Right lobe of liver (tissue), 6 donors: ENCODE measurements at regions not wholly inside any gene's neighbourhood (a gene's known extent, or its start where the extent isn't known, plus 50 kb on each side); places are given as distances from the start of the nearest gene placed in this dataset.

ENCODE experiments used
- ATAC-seq, 4 donors: fragments of 200-7000 bp; cut with Tn5 transposase; one replicate each; pipeline ENCODE4 v1.9.1; 2020; ENCODE audit warnings: mild to moderate bottlenecking in 4 of 4, moderate library complexity in 4 of 4
- DNase-seq, 3 donors: peaks; one replicate each; pipeline ENCODE4 v3.0.0-alpha.2; 2020
- H3K27ac ChIP-seq, 3 donors: fragments of 200-600 bp; one replicate each; pipeline ENCODE4 v1.8.0; 2022
- H3K27me3 ChIP-seq, 2 donors: fragments of 200-600 bp; one replicate each; pipeline ENCODE4 v1.8.0; 2022
- H3K36me3 ChIP-seq, 4 donors: fragments of 200-600 bp; sonication (generic) in 1 of 4; one replicate each; pipeline versions ENCODE4 v1.5.1 to v1.8.0; 2017 to 2022; ENCODE audit warnings: control low read depth in 1 of 4
- H3K4me1 ChIP-seq, 4 donors: fragments of 200-600 bp; sonication (generic) in 1 of 4; one replicate each; pipeline versions ENCODE4 v1.5.1 to v1.8.0; 2017 to 2022; ENCODE audit warnings: control low read depth in 1 of 4
- H3K4me3 ChIP-seq, 3 donors: fragments of 200-600 bp; one replicate each; pipeline ENCODE4 v1.8.0; 2022
- H3K9me3 ChIP-seq, 4 donors: fragments of 200-600 bp; sonication (generic) in 1 of 4; one replicate each; pipeline versions ENCODE4 v1.5.1 to v1.8.0; 2017 to 2022; ENCODE audit warnings: control low read depth in 1 of 4
- POLR2A ChIP-seq: fragments of 450-650 bp; IDR thresholded peaks from one replicate; pipeline ENCODE4 v1.6.1; 2017; ENCODE audit warnings: antibody characterized with exemption, mild to moderate bottlenecking
- WGBS: methylation state at CpG from one replicate; pipeline ENCODE4 v1.1.6; 2018; ENCODE audit warnings: low coverage, low lambda C conversion rate; ENCODE audit not compliant: insufficient coverage; ENCODE audit errors: missing lambda C conversion rate; 5-methylcytosine and 5-hydroxymethylcytosine counted together
- intact Hi-C, 2 donors: fragments of 100-400 bp; cut with DNase I; formaldehyde crosslinking; loops; one replicate each; pipeline versions ENCODE4 v1.11.2 to v1.14.1; 2022
- TF ChIP-seq, protein P1 (sequence below), 4 donors: fragments of 200-600 bp in 3 of 4; fragments of 450-650 bp in 1 of 4; IDR thresholded peaks; one replicate each; pipeline versions ENCODE4 v1.5.1 to v1.8.0; 2016 to 2022; ENCODE audit warnings: antibody characterized with exemption in 4 of 4, mild to moderate bottlenecking in 2 of 4
- donor health status: DM: no; HTN: yes; CAD: no.
- donor health status: DM: no; HTN: no; CAD: no.
- donor health status: DM: no; HTN: no; CAD: no.
- donor health status: DM: no; HTN: yes; CAD: no.
- donor health status: DM: no; HTN: yes; CAD: no.

DNA sequence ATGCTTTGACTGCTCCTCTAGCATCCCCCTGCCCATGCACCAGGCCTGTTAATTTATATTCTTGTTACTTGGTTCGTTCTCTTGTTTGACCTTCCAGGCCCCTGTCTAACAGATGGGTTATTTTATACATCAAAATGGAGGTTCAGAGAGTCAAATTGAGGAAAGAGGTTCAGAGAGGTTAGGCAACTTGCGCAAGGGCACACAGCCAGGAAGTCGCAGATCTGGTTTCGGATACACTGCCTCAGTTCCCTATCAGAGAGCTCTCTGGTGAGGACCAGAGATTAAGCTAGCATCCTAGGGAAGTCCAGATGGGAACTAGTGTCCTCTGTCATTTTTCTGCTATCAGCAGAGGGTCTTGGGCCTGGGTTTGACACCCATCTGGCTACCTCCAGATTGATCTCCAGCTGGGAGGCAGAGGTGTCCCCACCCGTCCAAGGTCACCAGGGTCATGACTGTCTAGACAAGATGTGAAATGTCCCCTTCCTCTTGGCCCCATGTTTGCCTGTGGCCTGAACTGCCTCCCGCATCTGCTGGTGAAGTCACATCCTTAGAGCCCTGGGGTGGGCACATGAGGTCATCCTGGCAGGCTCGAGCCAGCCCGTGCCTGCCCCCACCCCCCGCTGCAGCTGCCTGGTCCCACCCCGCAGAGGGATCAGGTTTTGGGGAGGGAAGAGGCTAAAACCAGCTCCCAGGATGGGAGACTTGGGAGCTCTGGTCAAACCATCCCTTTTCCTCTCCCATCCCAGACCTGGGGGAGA, 84.3 kb upstream of the NCOR2 start:
- DNase-seq = no peak
- intact Hi-C loops = no loop called here

DNA sequence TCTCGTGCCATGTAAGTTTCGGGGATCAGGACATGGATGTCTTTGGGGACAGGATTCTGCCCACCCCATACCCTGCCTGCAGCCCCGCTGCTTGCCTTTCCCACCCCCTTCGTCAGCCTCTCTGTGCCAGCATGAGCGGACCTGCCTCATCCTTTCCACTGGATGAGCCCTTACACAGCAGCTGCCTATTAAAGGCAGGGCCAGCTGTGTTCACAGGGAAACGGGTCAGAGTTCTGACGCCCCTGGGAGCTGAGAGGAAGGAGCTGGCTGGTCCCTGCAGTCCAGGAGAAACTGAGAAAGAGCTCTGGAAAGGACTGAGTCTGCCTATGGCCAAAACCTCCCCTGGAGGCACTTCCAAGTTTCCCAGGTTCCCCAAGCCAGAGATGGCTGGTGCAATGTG, 83.5 kb upstream of the NCOR2 start:
- Histone ChIP-seq H3K27ac (no peak overlapping the region), H3K4me1 (peaks cover 0 to 16% (median 4%) of the 10 kb centered on the region in 4 donors), H3K4me3 (no peak overlapping the region), H3K36me3 (no peaks in the 10 kb centered on the region), H3K9me3 (no peaks in the 10 kb centered on the region), H3K27me3 (no peaks in the 10 kb centered on the region)
- ATAC-seq (no peak), DNase-seq (no peak)
- 87% methylated on average over 6 of the region's 7 CpGs for WGBS
- no peak for TF ChIP-seq POLR2A
- intact Hi-C loops = no loop called here

More for the DNA sequence above, 84.3 kb upstream of the NCOR2 start:
- Histone ChIP-seq H3K9me3 (no peaks in the 10 kb centered on the region), H3K4me1 (peaks cover 0 to 16% (median 7%) of the 10 kb centered on the region in 4 donors), H3K27ac (no peak overlapping the region), H3K36me3 (no peaks in the 10 kb centered on the region), H3K4me3 (no peak overlapping the region), H3K27me3 (no peaks in the 10 kb centered on the region)
- ATAC-seq = no peak
- WGBS = 57% methylated on average over 5 of the region's 10 CpGs
- TF ChIP-seq, protein P1, sequence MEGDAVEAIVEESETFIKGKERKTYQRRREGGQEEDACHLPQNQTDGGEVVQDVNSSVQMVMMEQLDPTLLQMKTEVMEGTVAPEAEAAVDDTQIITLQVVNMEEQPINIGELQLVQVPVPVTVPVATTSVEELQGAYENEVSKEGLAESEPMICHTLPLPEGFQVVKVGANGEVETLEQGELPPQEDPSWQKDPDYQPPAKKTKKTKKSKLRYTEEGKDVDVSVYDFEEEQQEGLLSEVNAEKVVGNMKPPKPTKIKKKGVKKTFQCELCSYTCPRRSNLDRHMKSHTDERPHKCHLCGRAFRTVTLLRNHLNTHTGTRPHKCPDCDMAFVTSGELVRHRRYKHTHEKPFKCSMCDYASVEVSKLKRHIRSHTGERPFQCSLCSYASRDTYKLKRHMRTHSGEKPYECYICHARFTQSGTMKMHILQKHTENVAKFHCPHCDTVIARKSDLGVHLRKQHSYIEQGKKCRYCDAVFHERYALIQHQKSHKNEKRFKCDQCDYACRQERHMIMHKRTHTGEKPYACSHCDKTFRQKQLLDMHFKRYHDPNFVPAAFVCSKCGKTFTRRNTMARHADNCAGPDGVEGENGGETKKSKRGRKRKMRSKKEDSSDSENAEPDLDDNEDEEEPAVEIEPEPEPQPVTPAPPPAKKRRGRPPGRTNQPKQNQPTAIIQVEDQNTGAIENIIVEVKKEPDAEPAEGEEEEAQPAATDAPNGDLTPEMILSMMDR (IDR thresholded peaks at IDR 0.05) = no peak
- no peak for TF ChIP-seq POLR2A

DNA sequence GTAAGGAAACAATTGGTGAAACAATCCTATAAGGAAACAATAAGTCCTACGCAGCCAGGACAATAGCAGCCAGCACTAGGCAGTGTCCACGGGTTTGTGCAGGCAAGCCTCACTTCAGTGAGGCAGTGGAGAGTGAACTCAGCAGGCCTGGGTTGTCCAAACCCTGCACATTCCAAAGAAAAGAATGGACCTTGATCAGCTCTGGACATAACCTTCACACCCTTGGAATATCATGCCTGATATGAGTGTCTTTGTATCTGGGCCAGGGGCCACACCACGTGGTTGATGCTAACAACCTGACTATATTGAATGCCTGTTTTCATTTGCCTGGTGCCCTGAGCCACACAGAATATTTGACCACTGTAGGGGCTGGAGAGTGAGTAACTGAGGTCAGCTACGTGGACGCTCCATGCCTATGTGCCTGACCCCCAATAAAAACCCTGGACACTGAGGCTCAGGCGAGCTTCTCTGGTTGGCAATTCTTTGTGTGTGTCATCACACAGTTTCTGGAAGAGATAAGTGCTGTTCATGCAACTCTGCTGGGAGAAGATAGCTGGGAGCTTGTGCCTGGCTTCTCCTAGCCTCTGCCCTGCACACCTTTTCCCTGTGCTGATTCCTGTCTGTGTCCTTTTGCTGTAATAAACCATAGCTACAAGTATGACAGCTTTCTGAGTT, 81.4 kb upstream of the NCOR2 start:
- WGBS = 55% methylated on average over 2 of the region's 6 CpGs
- TF ChIP-seq, protein P1 (IDR thresholded peaks at IDR 0.05) = no peak
- no peak for TF ChIP-seq POLR2A
- peaks cover 0 to 3% (median 0%) of the 10 kb centered on the region in 4 donors for H3K4me1 ChIP-seq
- no peak overlapping the region for H3K27ac ChIP-seq
- no peaks in the 10 kb centered on the region for H3K9me3 ChIP-seq
- H3K27me3 ChIP-seq = no peaks in the 10 kb centered on the region
- DNase-seq = peak in 1 of 3 donors; percentile 49
- H3K4me3 ChIP-seq = no peak overlapping the region
- intact Hi-C loops = no loop called here
- H3K36me3 ChIP-seq = no peaks in the 10 kb centered on the region
- peak; percentile 58 to 87 (median 68) for ATAC-seq

DNA sequence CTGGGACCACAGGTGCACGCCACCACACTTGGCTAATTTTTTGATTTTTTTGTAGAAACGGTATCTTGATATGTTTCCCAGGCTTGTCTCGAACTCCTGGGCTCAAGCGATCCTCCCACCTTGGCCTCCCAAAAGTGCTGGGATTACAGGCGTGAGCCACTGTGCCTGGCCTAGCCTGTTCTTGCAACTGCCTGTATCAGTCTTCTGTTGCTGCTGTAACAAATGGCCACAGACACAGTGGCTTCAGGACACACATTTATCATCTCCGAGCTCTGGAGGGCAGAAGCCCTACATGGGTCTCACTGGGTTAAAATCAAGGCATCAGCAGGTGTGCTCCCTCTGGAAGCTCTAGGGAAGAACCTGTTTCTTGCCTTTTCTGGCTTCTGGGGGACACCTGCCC, 79.9 kb upstream of the NCOR2 start:
- Histone ChIP-seq H3K4me1 (peaks cover 0 to 3% (median 0%) of the 10 kb centered on the region in 4 donors), H3K9me3 (no peaks in the 10 kb centered on the region), H3K36me3 (no peaks in the 10 kb centered on the region), H3K4me3 (no peak overlapping the region), H3K27me3 (no peaks in the 10 kb centered on the region), H3K27ac (no peak overlapping the region)
- WGBS = no CpG with 5 or more reads among the region's 6 CpGs
- TF ChIP-seq, protein P1 (IDR thresholded peaks at IDR 0.05) = no peak
- no peak for TF ChIP-seq POLR2A
- ATAC-seq (no peak), DNase-seq (no peak)
- intact Hi-C loops = no loop called here
